Activated CD4-positive, alpha-beta T cell treated with anti-CD3 and anti-CD28 coated beads, Interleukin-2, Interleukin-6, amounts not matched to agents 100 ng/mL and 50 ng/mL, durations not matched to agents 16 hours and 8 hours (primary cell): ENCODE measurements at regions not wholly inside any gene's neighbourhood (a gene's known extent, or its start where the extent isn't known, plus 50 kb on each side); places are given as distances from the start of the nearest gene placed in this dataset.

Source experiments
- DNase-seq: peaks from one replicate; pipeline ENCODE4 v3.0.0-alpha.2; 2020

- no peak for DNase-seq
Measured at GRCh38 chr13:108360139-108360538, 90.6 kb downstream of the TNFSF13B start.

- DNase-seq: no peak
Measured at GRCh38 chr13:108361769-108362168, 92.3 kb downstream of the TNFSF13B start.

GRCh38 chr13:108363666-108364065 is 94.1 kb downstream of the TNFSF13B start:
- no peak for DNase-seq

- DNase-seq: no peak
Measured at GRCh38 chr13:108365255-108365654, 95.7 kb downstream of the TNFSF13B start.

GRCh38 chr13:108368250-108368905 is 98.9 kb downstream of the TNFSF13B start:
- DNase-seq: no peak

GRCh38 chr13:108369412-108369811 is 99.9 kb downstream of the TNFSF13B start:
- DNase-seq: no peak

- no peak for DNase-seq
Measured at GRCh38 chr13:108375034-108375433, 105.5 kb downstream of the TNFSF13B start.

GRCh38 chr13:108375772-108376171 is 106.3 kb downstream of the TNFSF13B start:
- DNase-seq: no peak

GRCh38 chr13:108376308-108376707 is 106.8 kb downstream of the TNFSF13B start:
- no peak for DNase-seq

GRCh38 chr13:108377646-108378206 is 108.2 kb downstream of the TNFSF13B start:
- DNase-seq: no peak

GRCh38 chr13:108383667-108384066 is 114.1 kb downstream of the TNFSF13B start:
- DNase-seq: no peak

- DNase-seq: no peak
Measured at GRCh38 chr13:108387156-108387555, 117.6 kb downstream of the TNFSF13B start.

GRCh38 chr13:108402850-108403249 is 133.3 kb downstream of the TNFSF13B start:
- DNase-seq: no peak

- DNase-seq: no peak
Measured at GRCh38 chr13:108407495-108407894, 138.0 kb downstream of the TNFSF13B start.

GRCh38 chr13:108408672-108409071 is 139.2 kb downstream of the TNFSF13B start:
- no peak for DNase-seq

GRCh38 chr13:108409730-108410129 is 140.2 kb downstream of the TNFSF13B start:
- DNase-seq: no peak

- no peak for DNase-seq
Measured at GRCh38 chr13:108419768-108420167, 150.2 kb downstream of the TNFSF13B start.

GRCh38 chr13:108425056-108425455 is 155.5 kb downstream of the TNFSF13B start:
- DNase-seq: no peak

- no peak for DNase-seq
Measured at GRCh38 chr13:108426893-108427292, 157.4 kb downstream of the TNFSF13B start.

- no peak for DNase-seq
Measured at GRCh38 chr13:108427355-108427754, 157.8 kb downstream of the TNFSF13B start.

- DNase-seq: no peak
Measured at GRCh38 chr13:108428691-108429090, 159.2 kb downstream of the TNFSF13B start.

GRCh38 chr13:108433976-108434755 is 164.6 kb downstream of the TNFSF13B start:
- DNase-seq: no peak

- no peak for DNase-seq
Measured at GRCh38 chr13:108435393-108436149, 166.1 kb downstream of the TNFSF13B start.
